Adipocyte (in vitro differentiated cells): ENCODE measurements at regions not wholly inside any gene's neighbourhood (a gene's known extent, or its start where the extent isn't known, plus 50 kb on each side); places are given as distances from the start of the nearest gene placed in this dataset.
A peak's percentile ranks its signal among the peaks of the same experiment; 100 is the strongest.

Experiments
- DNase-seq: peaks from one replicate; pipeline ENCODE4 v3.0.0-alpha.2; 2015; ENCODE audit warnings: low read depth
- H3K27me3 ChIP-seq: replicated peaks from 2 replicates; pipeline ENCODE4 v1.7.0; 2013; ENCODE audit warnings: mild to moderate bottlenecking, low read length, moderate library complexity; ENCODE audit not compliant: control insufficient read depth, insufficient read depth
- H3K36me3 ChIP-seq: 2 replicates; pipeline ENCODE4 v1.7.0; 2013; ENCODE audit warnings: low read length, mild to moderate bottlenecking, moderate library complexity; ENCODE audit not compliant: control insufficient read depth, insufficient read depth, severe bottlenecking
- H3K4me1 ChIP-seq: 2 replicates; pipeline ENCODE4 v1.7.0; 2013; ENCODE audit warnings: mild to moderate bottlenecking, low read length, moderate library complexity; ENCODE audit not compliant: control insufficient read depth, insufficient read depth
- H3K4me3 ChIP-seq: 2 replicates; pipeline ENCODE4 v1.7.0; 2013; ENCODE audit warnings: mild to moderate bottlenecking, low read length, moderate library complexity
- H3K9ac ChIP-seq: 2 replicates; pipeline ENCODE4 v1.7.0; 2013; ENCODE audit warnings: mild to moderate bottlenecking, low read length, moderate library complexity
- H3K9me3 ChIP-seq: 2 replicates; pipeline ENCODE4 v1.7.0; 2013; ENCODE audit warnings: mild to moderate bottlenecking, low read length, moderate library complexity; ENCODE audit not compliant: control insufficient read depth

DNA sequence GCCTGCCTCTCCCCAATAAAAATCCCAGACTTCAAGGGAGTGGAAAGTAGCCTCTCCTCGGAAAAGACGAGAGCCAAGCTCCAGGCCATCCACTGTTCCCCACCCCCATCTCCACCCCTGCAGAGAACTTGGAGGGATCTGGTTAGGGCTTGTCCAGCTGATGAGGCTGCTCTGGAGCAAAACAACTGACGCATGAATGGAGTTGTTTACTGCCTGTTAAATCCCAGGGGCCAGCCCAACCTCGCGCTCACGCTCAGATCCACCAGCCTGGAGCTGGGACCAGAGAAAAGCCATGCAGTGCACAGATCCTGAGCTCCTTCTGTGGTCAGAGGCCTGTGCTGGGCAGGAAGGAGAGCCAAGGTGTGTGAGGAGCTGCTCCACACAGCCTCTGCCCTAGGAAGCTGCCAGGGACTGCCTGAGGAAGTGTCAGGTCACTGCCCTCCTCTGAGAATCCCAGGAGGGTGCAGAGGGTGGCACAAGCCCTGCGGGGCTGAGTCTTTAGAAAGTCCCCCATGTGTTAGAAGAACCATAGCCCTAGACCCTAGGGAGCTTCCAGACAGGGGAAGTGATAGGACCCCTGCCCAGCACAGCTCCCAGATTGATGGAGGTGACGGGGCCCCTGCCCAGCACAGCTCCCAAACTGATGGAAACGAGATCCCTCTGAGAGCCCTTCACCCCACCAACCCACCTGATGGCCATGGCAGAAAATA lies 109.0 kb upstream of the IPO9 start:
- Histone ChIP-seq H3K4me3 (no peak overlapping the region), H3K9me3 (no peaks in the 10 kb centered on the region), H3K4me1 (peaks cover 80% of the 10 kb centered on the region), H3K9ac (peak overlapping the region; percentile 79), H3K36me3 (peaks cover 20% of the 10 kb centered on the region), H3K27me3 (no peaks in the 10 kb centered on the region)
- no peak for DNase-seq

DNA sequence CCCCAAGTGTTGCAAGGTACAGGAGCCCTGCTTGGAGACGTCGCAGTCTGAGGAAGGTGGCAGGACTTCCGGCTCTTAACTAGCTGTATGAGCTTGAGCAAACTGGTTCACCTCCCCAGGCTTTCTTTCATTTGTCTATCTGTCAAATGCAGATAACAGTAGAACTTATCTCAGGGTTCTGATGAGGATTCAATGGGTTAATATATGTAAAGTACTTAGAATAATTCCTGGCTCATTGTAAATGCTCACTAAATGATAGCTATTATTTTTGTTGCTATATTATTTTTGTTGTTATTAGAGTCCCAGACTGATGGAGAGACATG lies 108.5 kb upstream of the IPO9 start:
- H3K4me3 ChIP-seq = no peak overlapping the region
- peaks cover 20% of the 10 kb centered on the region for H3K36me3 ChIP-seq
- H3K27me3 ChIP-seq = no peaks in the 10 kb centered on the region
- peaks cover 79% of the 10 kb centered on the region for H3K4me1 ChIP-seq
- no peak for DNase-seq
- H3K9me3 ChIP-seq = no peaks in the 10 kb centered on the region
- H3K9ac ChIP-seq = peak overlapping the region; percentile 79

DNA sequence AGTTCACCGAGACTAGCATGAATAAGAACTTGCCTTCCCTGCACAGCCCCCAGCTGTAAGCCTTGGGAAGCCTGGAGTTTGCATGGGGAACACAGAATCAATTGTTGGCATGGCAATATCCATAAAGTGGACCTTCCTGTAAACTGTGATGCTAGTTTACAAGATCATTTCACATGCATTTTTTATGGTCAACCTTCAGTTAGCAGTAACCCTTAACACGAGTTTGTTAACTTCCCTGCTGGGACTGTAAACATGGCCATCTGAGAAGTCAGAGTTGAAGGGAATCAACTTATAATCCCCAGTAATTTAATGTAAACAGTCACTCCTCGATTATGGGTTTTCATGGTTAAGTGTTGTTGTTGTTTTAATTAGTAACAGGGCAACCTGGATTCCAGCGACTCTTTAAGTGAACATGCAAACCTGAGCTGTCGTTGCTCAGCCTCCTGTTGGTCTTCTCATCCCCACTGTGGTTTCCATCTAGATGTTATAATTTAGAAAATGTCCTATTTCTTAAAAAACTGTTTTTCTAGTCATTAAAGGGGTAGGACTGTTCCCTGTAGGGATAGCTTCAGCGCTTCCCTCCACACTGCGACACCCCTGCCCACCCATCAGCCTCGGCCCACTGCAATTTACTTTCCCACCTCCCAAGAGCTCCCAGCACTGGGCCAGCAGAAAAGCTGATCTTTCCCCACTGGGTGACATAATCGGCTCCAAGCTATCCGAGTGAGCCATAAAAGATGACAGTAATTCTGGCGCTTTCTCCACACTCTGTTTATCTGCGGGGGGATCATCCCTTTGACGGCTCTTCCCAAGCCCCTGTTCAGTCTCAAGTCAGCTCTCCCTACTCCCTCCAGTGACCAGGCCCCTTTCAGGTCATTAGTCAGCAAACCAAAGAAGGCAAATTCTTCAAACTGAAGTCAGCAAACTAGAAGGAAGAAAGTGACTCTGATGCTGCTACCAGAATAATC lies 107.6 kb upstream of the IPO9 start:
- Histone ChIP-seq H3K36me3 (peaks cover 17% of the 10 kb centered on the region), H3K9ac (peak overlapping the region; percentile 79), H3K9me3 (no peaks in the 10 kb centered on the region), H3K4me3 (no peak overlapping the region), H3K4me1 (peaks cover 70% of the 10 kb centered on the region), H3K27me3 (no peaks in the 10 kb centered on the region)
- peak; percentile 65 for DNase-seq

DNA sequence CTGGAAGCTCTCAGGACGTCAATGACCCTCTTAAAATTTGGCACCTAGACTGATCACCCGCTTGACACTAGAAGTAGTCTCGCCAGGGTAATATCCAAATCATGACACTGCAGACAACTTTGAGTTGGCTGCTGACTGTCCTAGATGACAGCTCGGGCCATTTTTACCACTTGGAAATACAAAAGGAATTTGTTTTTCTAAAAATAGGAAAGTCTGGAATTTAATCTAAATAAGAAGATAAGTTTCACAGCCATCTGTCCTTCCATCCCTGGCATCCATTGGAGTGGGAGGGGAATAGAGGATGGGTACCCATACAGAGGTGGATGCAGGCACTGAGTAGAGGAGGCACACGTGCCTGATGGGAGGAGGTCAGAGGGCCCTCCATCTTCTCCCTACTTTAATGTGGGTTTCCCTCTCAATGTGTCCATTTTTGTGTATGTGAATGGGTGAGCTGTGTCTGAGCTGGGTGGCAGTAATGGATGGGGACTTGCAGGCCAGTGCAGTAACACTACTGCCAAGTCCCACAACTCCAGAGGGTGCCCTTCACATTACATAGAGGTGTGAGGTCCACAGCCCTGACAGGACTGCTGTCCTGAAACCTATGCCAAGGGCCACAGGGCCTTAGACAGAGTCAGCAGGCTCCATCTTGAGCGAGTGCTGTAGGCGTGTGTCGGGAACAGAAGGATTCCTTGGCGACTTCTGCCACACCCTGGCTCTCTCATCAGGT lies 104.8 kb upstream of the IPO9 start:
- H3K9me3 ChIP-seq = no peaks in the 10 kb centered on the region
- H3K27me3 ChIP-seq = no peaks in the 10 kb centered on the region
- peaks cover 1% of the 10 kb centered on the region for H3K36me3 ChIP-seq
- peak overlapping the region; percentile 41 for H3K9ac ChIP-seq
- peaks cover 62% of the 10 kb centered on the region for H3K4me1 ChIP-seq
- peak overlapping the region; percentile 22 for H3K4me3 ChIP-seq
- no peak for DNase-seq

DNA sequence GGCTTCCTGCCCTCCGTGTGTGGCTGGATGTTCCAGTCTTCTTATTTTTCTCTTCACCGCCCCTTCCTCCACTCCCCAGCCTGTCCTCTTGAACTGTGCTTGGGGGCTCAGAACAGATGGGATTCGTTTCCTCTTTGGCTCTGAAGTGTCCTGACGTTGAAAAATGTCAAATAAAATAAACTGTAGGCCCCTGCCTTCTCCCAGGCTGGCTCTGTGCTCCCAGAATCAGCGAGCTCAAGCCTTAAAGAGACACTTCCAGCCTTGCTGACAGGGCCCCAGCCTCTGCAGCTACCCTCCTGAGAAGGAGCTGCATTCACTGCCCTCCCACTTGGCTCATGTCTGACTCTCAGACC lies 104.2 kb upstream of the IPO9 start:
- Histone ChIP-seq H3K9ac (peak overlapping the region; percentile 41), H3K4me1 (peaks cover 57% of the 10 kb centered on the region), H3K36me3 (no peaks in the 10 kb centered on the region), H3K4me3 (no peak overlapping the region), H3K27me3 (no peaks in the 10 kb centered on the region), H3K9me3 (no peaks in the 10 kb centered on the region)
- DNase-seq = peak; percentile 67

DNA sequence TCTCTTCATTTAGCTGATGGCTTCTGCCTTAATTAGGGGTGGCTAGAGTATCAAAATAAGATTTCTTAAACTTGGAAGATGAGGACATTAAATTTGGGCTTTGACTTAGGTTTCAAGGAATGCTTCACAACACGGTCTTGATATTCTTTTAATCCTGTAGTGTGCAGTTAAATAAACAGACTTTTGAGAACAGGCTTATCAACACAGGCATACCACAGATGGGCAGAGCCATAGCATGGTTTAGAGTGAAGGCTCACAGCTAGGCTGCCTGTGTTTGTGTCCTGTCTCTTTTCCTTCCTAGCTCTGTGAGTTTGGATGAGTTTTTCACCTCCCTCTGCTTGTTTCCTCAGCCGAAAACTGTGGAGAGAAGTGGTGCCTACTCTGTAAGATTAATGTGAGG lies 102.3 kb upstream of the IPO9 start:
- no peak for DNase-seq
- no peak overlapping the region for H3K9ac ChIP-seq
- no peaks in the 10 kb centered on the region for H3K27me3 ChIP-seq
- H3K4me3 ChIP-seq = no peak overlapping the region
- H3K36me3 ChIP-seq = no peaks in the 10 kb centered on the region
- peaks cover 50% of the 10 kb centered on the region for H3K4me1 ChIP-seq
- no peaks in the 10 kb centered on the region for H3K9me3 ChIP-seq

DNA sequence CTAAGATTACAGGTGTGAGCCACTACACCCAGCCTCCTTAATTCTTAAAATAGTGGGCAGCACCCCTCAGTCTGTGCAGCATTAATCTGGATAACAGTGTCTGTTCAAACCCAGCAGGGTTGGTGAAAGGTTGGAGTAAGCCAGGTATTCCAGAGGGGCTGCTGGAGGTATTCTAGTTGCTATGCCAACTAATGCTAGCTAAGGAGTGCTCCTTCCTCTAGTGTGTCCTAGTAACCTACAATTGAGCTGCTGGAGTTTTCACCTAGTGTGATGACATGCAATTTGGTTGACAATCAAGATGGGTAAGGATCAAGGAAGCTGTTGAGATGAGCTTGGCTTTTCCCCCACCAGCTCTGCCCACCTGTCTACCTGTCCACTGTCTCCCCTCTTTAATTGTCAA lies 100.2 kb upstream of the IPO9 start:
- no peaks in the 10 kb centered on the region for H3K36me3 ChIP-seq
- no peak for DNase-seq
- peaks cover 41% of the 10 kb centered on the region for H3K4me1 ChIP-seq
- no peak overlapping the region for H3K4me3 ChIP-seq
- no peaks in the 10 kb centered on the region for H3K27me3 ChIP-seq
- no peaks in the 10 kb centered on the region for H3K9me3 ChIP-seq
- no peak overlapping the region for H3K9ac ChIP-seq

DNA sequence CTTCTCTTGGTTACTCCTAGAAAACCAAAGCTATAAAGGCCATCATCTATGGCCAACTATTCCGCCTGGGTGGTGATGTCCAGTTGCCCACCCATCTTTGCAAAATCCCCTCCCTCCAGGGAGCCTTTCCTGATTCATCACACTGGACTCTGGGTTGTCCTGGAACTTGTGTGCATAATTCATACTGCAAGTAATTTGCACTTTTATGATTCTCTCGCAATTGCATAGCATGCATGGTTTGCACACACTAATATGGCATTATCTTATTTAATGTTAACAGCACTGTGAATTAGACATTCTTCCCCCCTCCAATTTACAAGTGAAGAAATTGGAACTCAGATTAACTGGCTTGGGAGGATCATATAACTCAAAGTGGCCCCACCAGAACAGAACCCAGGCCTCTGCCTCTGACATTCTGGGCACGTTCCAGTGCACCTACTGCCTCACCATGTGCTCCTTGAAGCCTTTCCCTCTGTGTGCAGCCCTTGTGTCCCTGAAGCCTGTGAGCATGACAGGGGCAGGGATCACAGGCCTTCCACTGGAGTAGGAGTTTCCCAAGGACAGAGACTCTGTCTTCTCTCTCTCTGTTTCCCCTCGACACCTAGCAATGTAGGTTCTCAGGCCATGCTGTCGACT lies 98.9 kb upstream of the IPO9 start:
- no peak overlapping the region for H3K9ac ChIP-seq
- no peak overlapping the region for H3K4me3 ChIP-seq
- no peaks in the 10 kb centered on the region for H3K9me3 ChIP-seq
- no peaks in the 10 kb centered on the region for H3K27me3 ChIP-seq
- peaks cover 27% of the 10 kb centered on the region for H3K4me1 ChIP-seq
- H3K36me3 ChIP-seq = peaks cover 8% of the 10 kb centered on the region
- no peak for DNase-seq

DNA sequence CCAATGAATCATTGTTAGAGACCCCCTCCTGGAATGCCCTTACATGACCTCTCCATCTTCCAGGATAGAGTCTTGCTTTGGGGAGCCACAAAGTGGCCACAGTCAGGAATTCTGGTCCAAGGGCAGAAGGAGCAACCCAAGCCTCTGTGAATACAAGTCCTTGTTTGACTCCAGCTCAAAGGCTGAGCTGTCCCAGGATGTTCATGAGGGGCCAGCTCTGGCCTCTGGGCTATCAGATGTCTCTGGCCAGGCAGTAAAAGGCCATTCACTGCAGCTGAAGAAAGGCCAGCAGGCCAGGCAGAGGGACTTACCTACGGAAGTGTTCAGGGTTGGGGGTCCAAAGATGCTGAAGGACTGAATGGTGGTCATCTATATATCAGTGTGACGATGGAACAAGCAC lies 98.3 kb upstream of the IPO9 start:
- Histone ChIP-seq H3K4me1 (peaks cover 24% of the 10 kb centered on the region), H3K27me3 (no peaks in the 10 kb centered on the region), H3K9ac (no peak overlapping the region), H3K4me3 (no peak overlapping the region), H3K9me3 (no peaks in the 10 kb centered on the region), H3K36me3 (peaks cover 12% of the 10 kb centered on the region)
- DNase-seq = no peak

DNA sequence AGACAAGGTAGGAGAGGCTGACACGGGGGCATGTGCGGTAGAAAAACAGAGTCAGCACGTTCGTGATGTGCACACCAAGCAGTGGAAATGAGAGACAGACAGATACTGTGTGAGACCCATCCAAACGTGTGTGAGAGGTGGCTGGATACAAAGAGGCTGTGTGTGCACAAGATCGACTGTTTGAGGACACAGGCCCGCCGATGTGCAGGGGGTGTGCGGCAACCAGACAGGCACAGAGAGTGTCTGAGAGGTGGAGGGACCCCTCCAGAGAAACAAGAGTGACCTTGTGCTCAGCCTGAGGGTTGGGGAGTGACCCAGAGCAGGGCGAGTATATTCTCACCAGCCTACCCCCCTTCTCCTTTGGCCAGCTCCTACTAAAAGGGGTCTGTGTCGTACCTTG lies 97.8 kb upstream of the IPO9 start:
- DNase-seq = no peak
- Histone ChIP-seq H3K36me3 (peaks cover 12% of the 10 kb centered on the region), H3K4me1 (peaks cover 27% of the 10 kb centered on the region), H3K9me3 (no peaks in the 10 kb centered on the region), H3K9ac (peak overlapping the region; percentile 45), H3K4me3 (no peak overlapping the region), H3K27me3 (no peaks in the 10 kb centered on the region)

DNA sequence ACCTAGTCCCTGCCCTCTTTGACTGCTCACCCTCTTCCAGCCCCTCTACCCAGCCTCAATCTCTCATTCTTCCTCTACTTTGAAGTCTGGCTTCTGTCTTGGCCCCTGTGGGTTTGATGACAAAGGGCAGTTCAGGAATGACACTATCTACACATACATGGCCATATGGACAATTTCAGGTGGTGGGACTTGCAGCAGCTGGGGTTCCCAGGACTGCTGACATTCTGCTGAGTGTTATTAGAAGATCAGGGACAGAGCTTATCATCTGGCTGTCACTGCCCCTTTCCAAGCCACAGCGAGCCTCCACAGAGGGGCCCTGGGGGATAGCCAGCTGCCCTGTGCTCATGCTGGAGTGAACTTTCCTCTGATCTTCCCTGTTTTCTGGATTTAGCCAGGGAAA lies 97.4 kb upstream of the IPO9 start:
- H3K9ac ChIP-seq = peak overlapping the region; percentile 45
- no peaks in the 10 kb centered on the region for H3K9me3 ChIP-seq
- no peaks in the 10 kb centered on the region for H3K27me3 ChIP-seq
- DNase-seq = no peak
- H3K36me3 ChIP-seq = peaks cover 12% of the 10 kb centered on the region
- peaks cover 31% of the 10 kb centered on the region for H3K4me1 ChIP-seq
- H3K4me3 ChIP-seq = no peak overlapping the region
